HG03060 (cell line): ENCODE measurements at regions not wholly inside any gene's neighbourhood (a gene's known extent, or its start where the extent isn't known, plus 50 kb on each side); places are given as distances from the start of the nearest gene placed in this dataset.
"Not testable (repeated sequence)": the region's sequence is repeated elsewhere in the genome, so short reads cannot be mapped to it uniquely, and the experiment has no call there.

Experiments used
- ATAC-seq: cut with Tn5 transposase; IDR thresholded peaks from one replicate; pipeline ENCODE4 v1.9.1; 2021; ENCODE audit warnings: low read depth, moderate number of reproducible peaks; ENCODE audit not compliant: unreplicated experiment

GRCh38 chr6:159642995-159643394 lies 50.0 kb downstream of the SOD2 start:
- ATAC-seq = no peak

GRCh38 chr6:159642481-159642880 lies 50.6 kb downstream of the SOD2 start:
- ATAC-seq = no peak

- ATAC-seq = no peak
Measured at GRCh38 chr6:159640722-159641482, 52.1 kb downstream of the SOD2 start.

GRCh38 chr6:159640322-159640721 lies 52.7 kb downstream of the SOD2 start:
- ATAC-seq = no peak

- ATAC-seq = no peak
Measured at GRCh38 chr6:159639721-159640120, 53.3 kb downstream of the SOD2 start.

GRCh38 chr6:159633196-159633595 lies 59.8 kb downstream of the SOD2 start:
- ATAC-seq = no peak

- no peak for ATAC-seq
Measured at GRCh38 chr6:159631886-159632285, 61.2 kb downstream of the SOD2 start.

- no peak for ATAC-seq
Measured at GRCh38 chr6:159627939-159628338, 65.1 kb downstream of the SOD2 start.

GRCh38 chr6:159626506-159626905 lies 66.5 kb downstream of the SOD2 start:
- ATAC-seq = not testable (repeated sequence)

- ATAC-seq = no peak
Measured at GRCh38 chr6:159623156-159623555, 69.9 kb downstream of the SOD2 start.

- ATAC-seq = no peak
Measured at GRCh38 chr6:159620947-159621346, 72.1 kb downstream of the SOD2 start.

- ATAC-seq = no peak
Measured at GRCh38 chr6:159617444-159617843, 75.6 kb downstream of the SOD2 start.

GRCh38 chr6:159616456-159616855 lies 76.6 kb downstream of the SOD2 start:
- ATAC-seq = no peak

- no peak for ATAC-seq
Measured at GRCh38 chr6:159615918-159616317, 77.1 kb downstream of the SOD2 start.

GRCh38 chr6:159610881-159611280 lies 82.2 kb downstream of the SOD2 start:
- no peak for ATAC-seq

GRCh38 chr6:159609652-159610178 lies 83.3 kb downstream of the SOD2 start:
- ATAC-seq = no peak

GRCh38 chr6:159608961-159609651 lies 83.9 kb downstream of the SOD2 start:
- ATAC-seq = peak; percentile 47

- ATAC-seq = no peak
Measured at GRCh38 chr6:159606786-159607185, 86.3 kb downstream of the SOD2 start.

- no peak for ATAC-seq
Measured at GRCh38 chr6:159604443-159604956, 88.5 kb downstream of the SOD2 start.

GRCh38 chr6:159602431-159603041 lies 90.5 kb downstream of the SOD2 start:
- no peak for ATAC-seq

- no peak for ATAC-seq
Measured at GRCh38 chr6:159601211-159601610, 91.8 kb downstream of the SOD2 start.
